Kidney (tissue), 13 donors: ENCODE measurements at regions not wholly inside any gene's neighbourhood (a gene's known extent, or its start where the extent isn't known, plus 50 kb on each side); places are given as distances from the start of the nearest gene placed in this dataset.

ENCODE experiments used
- DNase-seq, 5 donors: peaks; one replicate each; pipeline ENCODE4 v3.0.0-alpha.2; 2013 to 2020
- FAIRE-seq: peaks from 2 replicates; lab custom pipeline; 2012; peaks lifted over from hg19 to GRCh38; lab: Jason Lieb, UNC
- H3K27ac ChIP-seq, 2 donors: one replicate each; pipeline ENCODE4 v1.7.0; 2013; ENCODE audit warnings: low read depth in 2 of 2, low read length in 2 of 2, inconsistent platforms in 1 of 2
- H3K27me3 ChIP-seq: one replicate; pipeline ENCODE4 v1.7.1; 2013; ENCODE audit warnings: low read length, inconsistent platforms; ENCODE audit not compliant: control insufficient read depth, insufficient read depth
- H3K36me3 ChIP-seq, 3 donors: one replicate each; pipeline versions ENCODE4 v1.7.0 to v1.7.1; 2013; ENCODE audit warnings: low read length in 3 of 3, control low read depth in 1 of 3, inconsistent platforms in 1 of 3; ENCODE audit not compliant: insufficient read depth in 3 of 3, control insufficient read depth in 2 of 3
- H3K4me1 ChIP-seq, 3 donors: one replicate each; pipeline versions ENCODE4 v1.7.0 to v1.7.1; 2013; ENCODE audit warnings: low read length in 3 of 3, inconsistent platforms in 1 of 3, low read depth in 1 of 3; ENCODE audit not compliant: control insufficient read depth in 2 of 3, insufficient read depth in 2 of 3
- H3K4me3 ChIP-seq, 3 donors: one replicate each; pipeline versions ENCODE4 v1.7.0 to v1.8.1; 2013; ENCODE audit warnings: low read length in 3 of 3, control low read depth in 1 of 3, inconsistent platforms in 1 of 3
- H3K9ac ChIP-seq, 3 donors: one replicate each; pipeline versions ENCODE4 v1.7.0 to v1.7.1; 2013; ENCODE audit warnings: low read length in 3 of 3, control low read depth in 1 of 3, inconsistent platforms in 1 of 3
- H3K9me3 ChIP-seq, 3 donors: one replicate each; pipeline versions ENCODE4 v1.7.0 to v1.7.1; 2013; ENCODE audit warnings: low read length in 3 of 3, control low read depth in 1 of 3, inconsistent platforms in 1 of 3; ENCODE audit not compliant: control insufficient read depth in 2 of 3, insufficient read depth in 1 of 3
- CTCF ChIP-seq: IDR thresholded peaks from 3 replicates; pipeline ENCODE4 v1.5.1; 2012; ENCODE audit warnings: mild to moderate bottlenecking, moderate library complexity, borderline replicate concordance; ENCODE audit not compliant: insufficient read depth; ENCODE audit errors: extremely low read depth
- intact Hi-C: fragments of 100-400 bp; cut with DNase I; formaldehyde crosslinking; loops from one replicate; pipeline ENCODE4 v1.11.1; 2022
- donor health status: control.
- donor health status: control.
- donor health status: control.
- donor health status: control.
- donor health status: control.
- donor health status: DM: yes; HTN: yes; CAD: no.
- donor health status: Normal renal cell carcinoma (clear cell type).

GRCh38 chr12:107622001-107622400 lies 63.6 kb upstream of the PWP1 start:
- no peaks in the 10 kb centered on the region for H3K36me3 ChIP-seq
- no peak for FAIRE-seq
- peak; percentile 42 for TF ChIP-seq CTCF

DNA sequence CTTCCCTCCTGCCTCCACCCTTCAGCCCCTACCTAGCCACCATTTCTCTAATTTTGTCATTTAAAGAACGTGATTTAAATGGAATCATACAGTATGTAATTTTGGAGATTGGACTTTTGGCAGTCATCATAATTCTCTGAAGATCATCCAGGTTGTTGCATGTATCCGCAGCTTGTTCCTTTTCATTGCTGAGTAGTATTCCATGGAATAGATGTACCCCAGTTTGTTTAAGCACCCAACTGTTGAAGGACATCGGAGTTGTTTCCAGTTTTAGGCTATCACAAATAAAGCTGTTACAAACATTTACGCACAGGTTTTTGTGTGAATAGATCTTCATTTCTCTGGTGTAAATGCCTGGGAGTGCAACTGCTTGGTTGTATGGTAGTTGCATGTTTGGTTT lies 61.1 kb upstream of the PWP1 start:
- Histone ChIP-seq H3K4me3 (no peak overlapping the region), H3K4me1 (no peaks in the 10 kb centered on the region), H3K27ac (no peak overlapping the region), H3K36me3 (no peaks in the 10 kb centered on the region), H3K9ac (no peak overlapping the region), H3K9me3 (peaks cover 0 to 7% (median 6%) of the 10 kb centered on the region in 3 donors), H3K27me3 (no peaks in the 10 kb centered on the region)
- no peak for TF ChIP-seq CTCF
- FAIRE-seq (no peak), DNase-seq (no peak)
- intact Hi-C loops, result no loop called here

More at GRCh38 chr12:107622001-107622400, 63.6 kb upstream of the PWP1 start:
- Histone ChIP-seq H3K4me3 (no peak overlapping the region), H3K9me3 (peaks cover 0 to 7% (median 6%) of the 10 kb centered on the region in 3 donors), H3K9ac (no peak overlapping the region), H3K4me1 (no peaks in the 10 kb centered on the region), H3K27ac (no peak overlapping the region), H3K27me3 (no peaks in the 10 kb centered on the region)
- DNase-seq, result no peak
- intact Hi-C loops, result no loop called here

GRCh38 chr12:107631715-107632114 lies 53.9 kb upstream of the PWP1 start:
- Histone ChIP-seq H3K4me1 (peaks cover 0 to 2% (median 0%) of the 10 kb centered on the region in 3 donors), H3K9me3 (no peaks in the 10 kb centered on the region), H3K27ac (no peak overlapping the region), H3K27me3 (no peaks in the 10 kb centered on the region), H3K36me3 (no peaks in the 10 kb centered on the region), H3K9ac (no peak overlapping the region), H3K4me3 (no peak overlapping the region)
- no peak for DNase-seq
- intact Hi-C loops, result no loop called here
- FAIRE-seq, result no peak
- no peak for TF ChIP-seq CTCF

- no peak overlapping the region for H3K9ac ChIP-seq
- DNase-seq (no peak), FAIRE-seq (no peak)
- no peak for TF ChIP-seq CTCF
- no peaks in the 10 kb centered on the region for H3K27me3 ChIP-seq
- intact Hi-C loops, result no loop called here
- no peaks in the 10 kb centered on the region for H3K9me3 ChIP-seq
- no peak overlapping the region for H3K27ac ChIP-seq
- no peaks in the 10 kb centered on the region for H3K36me3 ChIP-seq
- H3K4me1 ChIP-seq, result peaks cover 0 to 2% (median 0%) of the 10 kb centered on the region in 3 donors
- H3K4me3 ChIP-seq, result no peak overlapping the region
These were observed 53.4 kb upstream of the PWP1 start for GRCh38 chr12:107632246-107632645.
